ENCODE measurements at regions not wholly inside any gene's neighbourhood (a gene's known extent, or its start where the extent isn't known, plus 50 kb on each side); places are given as distances from the start of the nearest gene placed in this dataset.

DNA sequence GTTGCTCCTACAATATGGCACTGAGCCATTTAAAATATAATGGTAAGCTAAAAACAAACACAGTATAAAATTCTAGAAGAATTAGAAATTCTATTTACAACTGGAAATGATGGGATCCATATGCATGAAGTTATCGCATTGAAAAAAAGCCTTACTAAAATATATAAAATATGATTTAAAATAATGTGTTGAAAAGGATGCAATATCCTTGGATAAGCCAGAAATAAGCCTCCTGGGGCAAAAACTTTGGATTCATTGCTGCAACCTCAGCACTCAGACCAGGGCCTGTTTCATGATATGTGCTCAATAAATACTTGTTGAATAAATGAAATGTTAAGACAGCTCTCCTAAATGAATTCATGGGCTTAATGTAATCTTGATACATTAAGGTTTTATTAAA lies 170.2 kb downstream of the SEM1 start:
- Histone ChIP-seq H3K14ac (ENCODE audit: insufficient read depth, low read length) (no peak overlapping the region), H3K56ac (ENCODE audit: insufficient read length, low read depth, low read length) (no peak overlapping the region), H3K23me2 (ENCODE audit: insufficient read length, low read depth, low read length, poor library complexity, severe bottlenecking) (no peaks in the 10 kb centered on the region), H4K20me1 (ENCODE audit: control insufficient read depth, insufficient read depth, insufficient read length) (no peaks in the 10 kb centered on the region), H3K79me2 (ENCODE audit: insufficient read depth, low read length) (no peaks in the 10 kb centered on the region), H2AFZ (ENCODE audit: low read length) (no peak overlapping the region), H3T11ph (ENCODE audit: low read length) (no peak overlapping the region), H3K4ac (ENCODE audit: low read depth, low read length) (no peak overlapping the region), H4K8ac (replicated peaks; ENCODE audit: insufficient read length, low read depth, low read length) (no peak overlapping the region), H2BK12ac (ENCODE audit: insufficient read length, low read depth, low read length) (no peak overlapping the region), H3K4me1 (ENCODE audit: insufficient read depth, low read length) (no peaks in the 10 kb centered on the region), H2AK5ac (ENCODE audit: insufficient read length, low read length) (no peak overlapping the region), H4K5ac (ENCODE audit: insufficient read length, low read depth, low read length) (no peak overlapping the region), H3K23ac (ENCODE audit: insufficient read length, low read depth, low read length) (no peak overlapping the region), H3K4me2 (ENCODE audit: insufficient read depth, insufficient read length, low read length) (no peak overlapping the region), H2BK5ac (ENCODE audit: insufficient read length, low read length) (no peak overlapping the region), H2BK20ac (ENCODE audit: low read depth, low read length, poor library complexity, severe bottlenecking) (no peak overlapping the region), H2BK15ac (ENCODE audit: low read depth, low read length) (no peak overlapping the region), H4K91ac (ENCODE audit: insufficient read length, low read depth, low read length) (no peak overlapping the region), H2BK120ac (ENCODE audit: low read depth, low read length, poor library complexity, severe bottlenecking) (no peak overlapping the region), H3K79me1 (ENCODE audit: insufficient read depth, low read depth, low read length, poor library complexity, severe bottlenecking) (no peaks in the 10 kb centered on the region), H3K27ac (ENCODE audit: insufficient read length, low read depth, low read length) (no peak overlapping the region), H3K9me3 (ENCODE audit: control insufficient read depth, low read depth, low read length) (no peaks in the 10 kb centered on the region), H3K27me3 (ENCODE audit: insufficient read depth, low read length) (no peaks in the 10 kb centered on the region), H3K9ac (ENCODE audit: extremely low read depth, insufficient read length, low read length) (no peak overlapping the region), H3K18ac (ENCODE audit: insufficient read length, low read depth, low read length) (no peak overlapping the region)
- WGBS (ENCODE audit: extremely low coverage, insufficient read length, low lambda C conversion rate): no CpG with 5 or more reads among the region's 1 CpG
- DNase-seq: no peak
- TF ChIP-seq, protein P1, sequence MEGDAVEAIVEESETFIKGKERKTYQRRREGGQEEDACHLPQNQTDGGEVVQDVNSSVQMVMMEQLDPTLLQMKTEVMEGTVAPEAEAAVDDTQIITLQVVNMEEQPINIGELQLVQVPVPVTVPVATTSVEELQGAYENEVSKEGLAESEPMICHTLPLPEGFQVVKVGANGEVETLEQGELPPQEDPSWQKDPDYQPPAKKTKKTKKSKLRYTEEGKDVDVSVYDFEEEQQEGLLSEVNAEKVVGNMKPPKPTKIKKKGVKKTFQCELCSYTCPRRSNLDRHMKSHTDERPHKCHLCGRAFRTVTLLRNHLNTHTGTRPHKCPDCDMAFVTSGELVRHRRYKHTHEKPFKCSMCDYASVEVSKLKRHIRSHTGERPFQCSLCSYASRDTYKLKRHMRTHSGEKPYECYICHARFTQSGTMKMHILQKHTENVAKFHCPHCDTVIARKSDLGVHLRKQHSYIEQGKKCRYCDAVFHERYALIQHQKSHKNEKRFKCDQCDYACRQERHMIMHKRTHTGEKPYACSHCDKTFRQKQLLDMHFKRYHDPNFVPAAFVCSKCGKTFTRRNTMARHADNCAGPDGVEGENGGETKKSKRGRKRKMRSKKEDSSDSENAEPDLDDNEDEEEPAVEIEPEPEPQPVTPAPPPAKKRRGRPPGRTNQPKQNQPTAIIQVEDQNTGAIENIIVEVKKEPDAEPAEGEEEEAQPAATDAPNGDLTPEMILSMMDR (conservative IDR thresholded peaks at IDR 0.05): no peak
- H3K36me3 Mint-ChIP-seq (ENCODE audit: insufficient read depth in 1 of 3, low read depth in 3 of 3): no peaks in the 10 kb centered on the region
- H3K4me3 Mint-ChIP-seq: no peak overlapping the region
- H3K4me1 Mint-ChIP-seq: no peaks in the 10 kb centered on the region
- no peak overlapping the region for H3K27ac Mint-ChIP-seq
- no peaks in the 10 kb centered on the region for H3K27me3 Mint-ChIP-seq (ENCODE audit: low read depth)
- H3K9me3 Mint-ChIP-seq: no peaks in the 10 kb centered on the region
